Glutamatergic neuron (in vitro differentiated cells): ENCODE measurements at regions not wholly inside any gene's neighbourhood (a gene's known extent, or its start where the extent isn't known, plus 50 kb on each side); places are given as distances from the start of the nearest gene placed in this dataset.

Experiments
- DNase-seq: peaks from one replicate; pipeline ENCODE4 v3.0.0; 2022
- H3K27ac Mint-ChIP-seq: one replicate; pipeline ENCODE4 v1.8.0; 2020; ENCODE audit warnings: mild to moderate bottlenecking, mixed read lengths, inconsistent platforms; ENCODE audit not compliant: unreplicated experiment
- H3K27me3 Mint-ChIP-seq: one replicate; pipeline ENCODE4 v1.8.0; 2020; ENCODE audit warnings: mild to moderate bottlenecking, moderate library complexity, mixed read lengths, inconsistent platforms; ENCODE audit not compliant: unreplicated experiment
- H3K36me3 Mint-ChIP-seq: one replicate; pipeline ENCODE4 v1.8.0; 2020; ENCODE audit warnings: mild to moderate bottlenecking, mixed read lengths, inconsistent platforms; ENCODE audit not compliant: unreplicated experiment
- H3K4me1 Mint-ChIP-seq: one replicate; pipeline ENCODE4 v1.8.0; 2020; ENCODE audit warnings: mild to moderate bottlenecking, low read depth, mixed read lengths, inconsistent platforms; ENCODE audit not compliant: unreplicated experiment
- H3K4me3 Mint-ChIP-seq: one replicate; pipeline ENCODE4 v1.8.0; 2020; ENCODE audit warnings: mild to moderate bottlenecking, mixed read lengths, inconsistent platforms; ENCODE audit not compliant: unreplicated experiment
- H3K9me3 Mint-ChIP-seq: one replicate; pipeline ENCODE4 v1.8.0; 2020; ENCODE audit warnings: mild to moderate bottlenecking, moderate library complexity, mixed read lengths, inconsistent platforms; ENCODE audit not compliant: unreplicated experiment
- CTCF ChIP-seq: fragments of 200-600 bp; sonication (generic); IDR thresholded peaks from one replicate; pipeline ENCODE4 v1.5.0; 2021; ENCODE audit not compliant: partially characterized antibody, unreplicated experiment

GRCh38 chr18:66958309-66958708, 354.4 kb upstream of the CDH19 start:
- no peak overlapping the region for H3K27ac Mint-ChIP-seq
- no peak overlapping the region for H3K4me3 Mint-ChIP-seq
- TF ChIP-seq CTCF, result no peak
- no peaks in the 10 kb centered on the region for H3K9me3 Mint-ChIP-seq
- H3K4me1 Mint-ChIP-seq, result no peaks in the 10 kb centered on the region
- no peaks in the 10 kb centered on the region for H3K36me3 Mint-ChIP-seq
- no peaks in the 10 kb centered on the region for H3K27me3 Mint-ChIP-seq
- no peak for DNase-seq

- H3K27me3 Mint-ChIP-seq, result peaks cover 2% of the 10 kb centered on the region
- DNase-seq, result no peak
- peaks cover 4% of the 10 kb centered on the region for H3K4me1 Mint-ChIP-seq
- TF ChIP-seq CTCF, result no peak
- peaks cover 4% of the 10 kb centered on the region for H3K9me3 Mint-ChIP-seq
- no peak overlapping the region for H3K4me3 Mint-ChIP-seq
- H3K27ac Mint-ChIP-seq, result no peak overlapping the region
- peaks cover 8% of the 10 kb centered on the region for H3K36me3 Mint-ChIP-seq
Observed at GRCh38 chr18:66951750-66952149, 347.9 kb upstream of the CDH19 start.

GRCh38 chr18:66949419-66949818, 345.5 kb upstream of the CDH19 start:
- DNase-seq, result no peak
- no peak for TF ChIP-seq CTCF
- Mint-ChIP-seq H3K4me3 (no peak overlapping the region), H3K27me3 (peaks cover 2% of the 10 kb centered on the region), H3K36me3 (peaks cover 8% of the 10 kb centered on the region), H3K4me1 (peaks cover 4% of the 10 kb centered on the region), H3K9me3 (peaks cover 6% of the 10 kb centered on the region), H3K27ac (no peak overlapping the region)

- Mint-ChIP-seq H3K27me3 (no peaks in the 10 kb centered on the region), H3K36me3 (peaks cover 13% of the 10 kb centered on the region), H3K9me3 (peaks cover 3% of the 10 kb centered on the region), H3K4me1 (no peaks in the 10 kb centered on the region), H3K4me3 (no peak overlapping the region), H3K27ac (no peak overlapping the region)
- no peak for TF ChIP-seq CTCF
- no peak for DNase-seq
Observed at GRCh38 chr18:66937546-66937945, 333.7 kb upstream of the CDH19 start.

GRCh38 chr18:66931010-66931409, 327.1 kb upstream of the CDH19 start:
- DNase-seq, result no peak

More at GRCh38 chr18:66931010-66931409, 327.1 kb upstream of the CDH19 start:
- H3K9me3 Mint-ChIP-seq, result no peaks in the 10 kb centered on the region
- no peaks in the 10 kb centered on the region for H3K27me3 Mint-ChIP-seq
- no peaks in the 10 kb centered on the region for H3K36me3 Mint-ChIP-seq
- no peak for TF ChIP-seq CTCF
- H3K4me3 Mint-ChIP-seq, result no peak overlapping the region
- H3K27ac Mint-ChIP-seq, result no peak overlapping the region
- H3K4me1 Mint-ChIP-seq, result peaks cover 6% of the 10 kb centered on the region
